HG03097 (cell line): ENCODE measurements at regions not wholly inside any gene's neighbourhood (a gene's known extent, or its start where the extent isn't known, plus 50 kb on each side); places are given as distances from the start of the nearest gene placed in this dataset.
"Not testable (repeated sequence)": the region's sequence is repeated elsewhere in the genome, so short reads cannot be mapped to it uniquely, and the experiment has no call there.

Experiments used
- ATAC-seq: cut with Tn5 transposase; IDR thresholded peaks from one replicate; pipeline ENCODE4 v1.9.1; 2021; ENCODE audit not compliant: unreplicated experiment, low FRiP score

GRCh38 chr4:107332656-107333055, 296.5 kb upstream of the DKK2 start:
- not testable (repeated sequence) for ATAC-seq

GRCh38 chr4:107330916-107331315, 294.8 kb upstream of the DKK2 start:
- no peak for ATAC-seq

GRCh38 chr4:107319386-107319785, 283.3 kb upstream of the DKK2 start:
- ATAC-seq: no peak

- ATAC-seq: no peak
Measured at GRCh38 chr4:107318078-107318477, 282.0 kb upstream of the DKK2 start.

- ATAC-seq: no peak
Measured at GRCh38 chr4:107317611-107318010, 281.5 kb upstream of the DKK2 start.

GRCh38 chr4:107315584-107315983, 279.5 kb upstream of the DKK2 start:
- ATAC-seq: no peak

- no peak for ATAC-seq
Measured at GRCh38 chr4:107314156-107314555, 278.0 kb upstream of the DKK2 start.

GRCh38 chr4:107312366-107312765, 276.3 kb upstream of the DKK2 start:
- no peak for ATAC-seq

GRCh38 chr4:107304699-107305286, 268.7 kb upstream of the DKK2 start:
- ATAC-seq: no peak

GRCh38 chr4:107299646-107300045, 263.5 kb upstream of the DKK2 start:
- ATAC-seq: no peak

- ATAC-seq: no peak
Measured at GRCh38 chr4:107292979-107293378, 256.9 kb upstream of the DKK2 start.

- ATAC-seq: no peak
Measured at GRCh38 chr4:107283587-107284559, 247.8 kb upstream of the DKK2 start.

GRCh38 chr4:107279733-107280132, 243.6 kb upstream of the DKK2 start:
- no peak for ATAC-seq

GRCh38 chr4:107278791-107279483, 242.8 kb upstream of the DKK2 start:
- no peak for ATAC-seq

GRCh38 chr4:107276052-107276451, 239.9 kb upstream of the DKK2 start:
- no peak for ATAC-seq

- ATAC-seq: no peak
Measured at GRCh38 chr4:107275225-107275624, 239.1 kb upstream of the DKK2 start.

GRCh38 chr4:107270614-107271013, 234.5 kb upstream of the DKK2 start:
- no peak for ATAC-seq

GRCh38 chr4:107269175-107269574, 233.1 kb upstream of the DKK2 start:
- no peak for ATAC-seq

GRCh38 chr4:107265859-107266258, 229.7 kb upstream of the DKK2 start:
- ATAC-seq: no peak

GRCh38 chr4:107261241-107261874, 225.2 kb upstream of the DKK2 start:
- ATAC-seq: no peak

- no peak for ATAC-seq
Measured at GRCh38 chr4:107258359-107258758, 222.2 kb upstream of the DKK2 start.
